Panc1 (cell line): ENCODE measurements at regions not wholly inside any gene's neighbourhood (a gene's known extent, or its start where the extent isn't known, plus 50 kb on each side); places are given as distances from the start of the nearest gene placed in this dataset.

Experiments
- ATAC-seq: fragments of 200-7000 bp; cut with Tn5 transposase; 2 replicates; pipeline ENCODE4 v1.9.1; 2020; ENCODE audit warnings: mild to moderate bottlenecking, moderate library complexity
- BruUV-seq: library from RNA; stranded (reverse); fragments of 400-500 nt; replicated peaks from 2 replicates; lab custom pipeline; 2021; lab: Mats Ljungman, UMichigan
- CTCF ChIA-PET: fragments of 300-600 bp; sonication (Branson Sonifier 250); formaldehyde crosslinking; loops from one replicate; lab custom pipeline; 2022; ENCODE audit warnings: antibody characterized with exemption; lab: Charles Lee
- POLR2A ChIA-PET: fragments of 300-600 bp; sonication (Branson Sonifier 250); formaldehyde crosslinking; loops from one replicate; lab custom pipeline; 2022; ENCODE audit warnings: antibody characterized with exemption; lab: Charles Lee
- DNase-seq: peaks from one replicate; pipeline ENCODE4 v3.0.0-alpha.2; 2010; ENCODE audit warnings: low read depth, low spot score
- H3K27ac ChIP-seq: 2 replicates; pipeline ENCODE4 v1.5.1; 2011; ENCODE audit warnings: mild to moderate bottlenecking, low read length, inconsistent platforms
- H3K27me3 ChIP-seq: fragments of 200-500 bp; sonication (Bioruptor generic); 2 replicates; pipeline ENCODE4 v1.6.0; 2014; ENCODE audit warnings: low read length, inconsistent platforms; ENCODE audit not compliant: control insufficient read depth, insufficient read depth
- H3K36me3 ChIP-seq: fragments of 200-500 bp; sonication (Bioruptor generic); 2 replicates; pipeline ENCODE4 v1.5.1; 2014; ENCODE audit warnings: inconsistent platforms, mild to moderate bottlenecking, low read length, moderate library complexity; ENCODE audit not compliant: control insufficient read depth, insufficient read depth
- H3K4me1 ChIP-seq: 2 replicates; pipeline ENCODE4 v1.5.1; 2011; ENCODE audit warnings: inconsistent platforms, mild to moderate bottlenecking, low read length, moderate library complexity; ENCODE audit not compliant: control insufficient read depth, insufficient read depth
- H3K4me3 ChIP-seq, 2 experiments: 2 replicates each; pipeline ENCODE4 v1.5.1; 2011 to 2012; ENCODE audit warnings: low read depth in 2 of 2, low read length in 2 of 2, mild to moderate bottlenecking in 2 of 2, inconsistent platforms in 1 of 2, moderate library complexity in 1 of 2
- H3K9me3 ChIP-seq: fragments of 200-500 bp; sonication (Bioruptor generic); 2 replicates; pipeline ENCODE4 v1.5.1; 2014; ENCODE audit warnings: low read depth, mild to moderate bottlenecking, inconsistent platforms, low read length, moderate library complexity; ENCODE audit not compliant: control insufficient read depth, insufficient read depth
- CTCF ChIP-seq: fragments of 450-650 bp; IDR thresholded peaks from 2 replicates; pipeline ENCODE4 v1.5.1; 2017; ENCODE audit warnings: mild to moderate bottlenecking
- POLR2AphosphoS5 ChIP-seq: IDR thresholded peaks from 2 replicates; pipeline ENCODE4 v1.6.1; 2012; ENCODE audit warnings: mild to moderate bottlenecking, low read depth, low read length, moderate library complexity
- REST ChIP-seq, 2 experiments: IDR thresholded peaks; 2 replicates each; pipeline ENCODE4 v1.6.1; 2011 to 2012; ENCODE audit warnings: low read depth in 2 of 2, control low read depth in 1 of 2, low read length in 1 of 2, mild to moderate bottlenecking in 1 of 2, moderate library complexity in 1 of 2; ENCODE audit not compliant: insufficient read depth in 1 of 2
- SIN3A ChIP-seq: IDR thresholded peaks from 2 replicates; pipeline ENCODE4 v1.6.1; 2012; ENCODE audit warnings: low read depth, mild to moderate bottlenecking, low read length, moderate library complexity, borderline replicate concordance; ENCODE audit not compliant: insufficient read depth
- TCF7L2 ChIP-seq: IDR thresholded peaks from 2 replicates; pipeline ENCODE4 v1.6.1; 2011; ENCODE audit warnings: mild to moderate bottlenecking, low read depth, low read length, inconsistent platforms
- in situ Hi-C: cut with HindIII; loops from 2 replicates; pipeline ENCODE4 v1.10.0; 2016; ENCODE audit warnings: low sequenced_read_pairs, low pct_unique_long_range_greater_than_20kb
- intact Hi-C: fragments of 100-400 bp; cut with micrococcal nuclease; formaldehyde crosslinking; loops from one replicate; pipeline ENCODE4 v1.10.0; 2022; ENCODE audit not compliant: unreplicated experiment

GRCh38 chr3:180116203-180116602 lies 79.5 kb upstream of the PEX5L start:
- TF ChIP-seq REST (IDR thresholded peaks at IDR 0.05; ENCODE audit: insufficient read depth in 1 of 2, low read depth in 2 of 2, low read length in 1 of 2) (no peak), POLR2AphosphoS5 (no peak), SIN3A (no peak), TCF7L2 (no peak), CTCF (no peak)
- no peaks in the 10 kb centered on the region for H3K36me3 ChIP-seq
- H3K27me3 ChIP-seq, result no peaks in the 10 kb centered on the region
- CTCF ChIA-PET, result no interaction called here
- H3K4me1 ChIP-seq, result no peaks in the 10 kb centered on the region
- no peak overlapping the region for H3K4me3 ChIP-seq
- ATAC-seq (no peak), DNase-seq (no peak)
- no peaks in the 10 kb centered on the region for H3K9me3 ChIP-seq
- intact Hi-C loops, result no loop called here
- POLR2A ChIA-PET, result no interaction called here
- BruUV-seq, result no TSS peak
- in situ Hi-C loops, result no loop called here
- no peak overlapping the region for H3K27ac ChIP-seq

- ChIA-PET POLR2A (no interaction called here), CTCF (no interaction called here)
Measured at GRCh38 chr3:180116658-180117057, 79.9 kb upstream of the PEX5L start.

More at GRCh38 chr3:180116658-180117057, 79.9 kb upstream of the PEX5L start:
- no peaks in the 10 kb centered on the region for H3K27me3 ChIP-seq
- no peak for TF ChIP-seq REST (IDR thresholded peaks at IDR 0.05; ENCODE audit: insufficient read depth in 1 of 2, low read depth in 2 of 2, low read length in 1 of 2)
- no peaks in the 10 kb centered on the region for H3K9me3 ChIP-seq
- no peaks in the 10 kb centered on the region for H3K4me1 ChIP-seq
- H3K36me3 ChIP-seq, result no peaks in the 10 kb centered on the region
- DNase-seq (no peak), ATAC-seq (no peak)
- no peak overlapping the region for H3K27ac ChIP-seq
- intact Hi-C loops (no loop called here), in situ Hi-C loops (no loop called here)
- no peak overlapping the region for H3K4me3 ChIP-seq
- BruUV-seq, result no TSS peak
